H1 (cell line): ENCODE measurements at regions not wholly inside any gene's neighbourhood (a gene's known extent, or its start where the extent isn't known, plus 50 kb on each side); places are given as distances from the start of the nearest gene placed in this dataset.

ENCODE experiments used
- CTCF ChIA-PET: fragments of 300-600 bp; sonication (Branson Sonifier 250); formaldehyde crosslinking; loops from one replicate; lab custom pipeline; 2021; ENCODE audit not compliant: partially characterized antibody; lab: Charles Lee
- POLR2A ChIA-PET: fragments of 300-600 bp; sonication (Branson Sonifier 250); formaldehyde crosslinking; loops from one replicate; lab custom pipeline; 2021; ENCODE audit warnings: inconsistent platforms; ENCODE audit not compliant: partially characterized antibody; lab: Charles Lee
- DNase-seq, 2 experiments: peaks; one replicate each; pipeline versions ENCODE4 v3.0.0 to v3.0.0-alpha.2; 2010 to 2022; ENCODE audit warnings: low spot score in 2 of 2, low read depth in 1 of 2, mixed read lengths in 1 of 2
- FAIRE-seq: peaks from 2 replicates; lab custom pipeline; 2011; peaks lifted over from hg19 to GRCh38; lab: Jason Lieb, UNC
- H2AFZ ChIP-seq: 2 replicates; pipeline ENCODE4 v1.8.1; 2012; ENCODE audit warnings: low read length, inconsistent platforms
- H2AK5ac ChIP-seq: 2 replicates; pipeline ENCODE4 v1.6.1; 2013; ENCODE audit warnings: low read depth, low read length
- H2BK120ac ChIP-seq: replicated peaks from 2 replicates; pipeline ENCODE3; 2013; ENCODE audit warnings: low read depth, low read length, inconsistent platforms
- H2BK12ac ChIP-seq: 2 replicates; pipeline ENCODE4 v1.6.1; 2013; ENCODE audit warnings: low read depth, low read length
- H2BK15ac ChIP-seq: 2 replicates; pipeline ENCODE4 v1.6.1; 2013; ENCODE audit warnings: low read length
- H2BK20ac ChIP-seq: 2 replicates; pipeline ENCODE4 v1.6.1; 2013; ENCODE audit warnings: low read length
- H2BK5ac ChIP-seq: 2 replicates; pipeline ENCODE4 v1.6.1; 2013; ENCODE audit warnings: low read depth, low read length
- H3K14ac ChIP-seq: 2 replicates; pipeline ENCODE4 v1.6.1; 2013; ENCODE audit warnings: inconsistent platforms; ENCODE audit not compliant: insufficient read length
- H3K18ac ChIP-seq: 2 replicates; pipeline ENCODE4 v1.6.1; 2013; ENCODE audit warnings: low read length; ENCODE audit errors: extremely low read depth
- H3K23ac ChIP-seq: 2 replicates; pipeline ENCODE4 v1.6.1; 2013; ENCODE audit warnings: inconsistent platforms; ENCODE audit not compliant: insufficient read length
- H3K23me2 ChIP-seq: 2 replicates; pipeline ENCODE4 v1.6.1; 2013; ENCODE audit warnings: low read depth, low read length
- H3K27ac ChIP-seq: 2 replicates; pipeline ENCODE4 v1.6.1; 2011; ENCODE audit warnings: low read depth, low read length, inconsistent platforms
- H3K27me3 ChIP-seq, 4 experiments: replicated peaks in 1 of 4; 1 replicate in 1 of 4; 2 replicates in 3 of 4; pipeline versions ENCODE4 v1.6.1 to v1.8.1; 2011 to 2013; ENCODE audit warnings: low read length in 3 of 4, mild to moderate bottlenecking in 3 of 4, inconsistent platforms in 2 of 4, mixed read lengths in 2 of 4, moderate library complexity in 1 of 4; ENCODE audit not compliant: control insufficient read depth in 3 of 4, insufficient read depth in 3 of 4; ENCODE audit errors: extremely low read depth in 1 of 4
- H3K36me3 ChIP-seq, 4 experiments: 2 replicates each; pipeline versions ENCODE4 v1.6.1 to v1.8.1; 2011 to 2013; ENCODE audit warnings: mild to moderate bottlenecking in 4 of 4, low read length in 3 of 4, moderate library complexity in 2 of 4, control low read depth in 1 of 4, inconsistent platforms in 1 of 4; ENCODE audit not compliant: insufficient read depth in 4 of 4, control insufficient read depth in 2 of 4
- H3K4ac ChIP-seq: replicated peaks from 2 replicates; pipeline ENCODE3; 2013; ENCODE audit warnings: low read length, low read depth, mixed read lengths, inconsistent platforms; ENCODE audit not compliant: insufficient read length
- H3K4me1 ChIP-seq, 4 experiments: replicated peaks in 1 of 4; 1 replicate in 1 of 4; 2 replicates in 3 of 4; pipeline versions ENCODE4 v1.6.1 to v1.8.1; 2011 to 2013; ENCODE audit warnings: low read length in 3 of 4, inconsistent platforms in 2 of 4, mixed read lengths in 1 of 4; ENCODE audit not compliant: insufficient read depth in 4 of 4, control insufficient read depth in 3 of 4
- H3K4me2 ChIP-seq, 2 experiments: 2 replicates each; pipeline versions ENCODE4 v1.6.1 to v1.8.1; 2011 to 2013; ENCODE audit warnings: low read depth in 2 of 2, low read length in 2 of 2, control low read depth in 1 of 2, inconsistent platforms in 1 of 2, mild to moderate bottlenecking in 1 of 2; ENCODE audit not compliant: insufficient read depth in 1 of 2
- H3K4me3 ChIP-seq, 4 experiments: fragments of 200-600, 300-600 bp in 1 of 4; sonication (generic), shearing (Covaris generic), sonication (Bioruptor Twin) in 1 of 4; 2 replicates each; pipeline versions ENCODE4 v1.5.1 to v1.8.1; 2011 to 2016; ENCODE audit warnings: low read length in 4 of 4, low read depth in 3 of 4, control low read depth in 2 of 4, inconsistent platforms in 2 of 4, mild to moderate bottlenecking in 2 of 4, mixed read lengths in 1 of 4, moderate library complexity in 1 of 4; ENCODE audit not compliant: insufficient read depth in 2 of 4; ENCODE audit errors: extremely low read depth in 1 of 4
- H3K56ac ChIP-seq: replicated peaks from 2 replicates; pipeline ENCODE3; 2013; ENCODE audit warnings: low read depth, mild to moderate bottlenecking, mixed read lengths, low read length, inconsistent platforms; ENCODE audit not compliant: insufficient read length
- H3K79me1 ChIP-seq: 2 replicates; pipeline ENCODE4 v1.6.1; 2013; ENCODE audit warnings: low read depth, low read length, control low read depth
- H3K79me2 ChIP-seq, 2 experiments: 2 replicates each; pipeline versions ENCODE4 v1.6.1 to v1.8.1; 2012 to 2013; ENCODE audit warnings: low read length in 2 of 2, mild to moderate bottlenecking in 2 of 2, inconsistent platforms in 1 of 2; ENCODE audit not compliant: insufficient read depth in 2 of 2, control insufficient read depth in 1 of 2
- H3K9ac ChIP-seq, 4 experiments: replicated peaks in 1 of 4; 1 replicate in 1 of 4; 2 replicates in 3 of 4; pipeline versions ENCODE4 v1.6.1 to v1.8.1; 2011 to 2013; ENCODE audit warnings: low read depth in 3 of 4, low read length in 3 of 4, control low read depth in 2 of 4, mild to moderate bottlenecking in 2 of 4, moderate library complexity in 2 of 4, inconsistent platforms in 1 of 4; ENCODE audit errors: extremely low read depth in 1 of 4
- H3K9me3 ChIP-seq, 2 experiments: 2 replicates each; pipeline versions ENCODE4 v1.6.1 to v1.8.1; 2012 to 2013; ENCODE audit warnings: mild to moderate bottlenecking in 2 of 2, moderate library complexity in 2 of 2, control low read depth in 1 of 2, inconsistent platforms in 1 of 2, low read depth in 1 of 2, low read length in 1 of 2, mixed read lengths in 1 of 2; ENCODE audit not compliant: insufficient read depth in 2 of 2
- H4K20me1 ChIP-seq, 2 experiments: replicated peaks in 1 of 2; 2 replicates each; pipeline versions ENCODE3 to v1.8.1; 2011 to 2013; ENCODE audit warnings: inconsistent platforms in 2 of 2, low read length in 2 of 2, mild to moderate bottlenecking in 1 of 2; ENCODE audit not compliant: insufficient read depth in 2 of 2, control insufficient read depth in 1 of 2
- H4K5ac ChIP-seq: 2 replicates; pipeline ENCODE4 v1.6.1; 2013; ENCODE audit warnings: low read length, low read depth, mixed read lengths, inconsistent platforms; ENCODE audit not compliant: insufficient read length
- H4K8ac ChIP-seq: 2 replicates; pipeline ENCODE4 v1.8.0; 2013; ENCODE audit warnings: mild to moderate bottlenecking, moderate library complexity, low read length, inconsistent platforms; ENCODE audit not compliant: insufficient read depth; ENCODE audit errors: extremely low read depth
- H4K91ac ChIP-seq: replicated peaks from 2 replicates; pipeline ENCODE3; 2013; ENCODE audit warnings: low read length, mixed read lengths, inconsistent platforms; ENCODE audit not compliant: insufficient read length
- whole genome bisulfite sequencing, 2 experiments: shearing (Covaris generic) in 1 of 2; methylation state at CpG; one replicate each; pipeline versions ENCODE4 v1.1.6 to v1.1.7; 2013 to 2015; ENCODE audit warnings: low lambda C conversion rate in 2 of 2, mixed read lengths in 2 of 2, inconsistent platforms in 1 of 2, low coverage in 1 of 2, missing lambda C conversion rate in 1 of 2; ENCODE audit not compliant: insufficient replicate concordance in 2 of 2, insufficient coverage in 1 of 2, insufficient read length in 1 of 2; ENCODE audit errors: extremely low coverage in 1 of 2, missing lambda C conversion rate in 1 of 2; 5-methylcytosine and 5-hydroxymethylcytosine counted together

GRCh38 chr5:129399069-129399468 lies 61.0 kb upstream of the ADAMTS19 start:
- POLR2A ChIA-PET: interaction anchor here (1.4 to 3.9 kb wide), 3 partner anchors 12 to 61 kb away, joined by 3 to 29 read pairs (median 9); partner anchors contain the start of gene ADAMTS19
- H3K14ac ChIP-seq: no peak overlapping the region

More at GRCh38 chr5:129399069-129399468, 61.0 kb upstream of the ADAMTS19 start:
- Histone ChIP-seq H2BK15ac (no peak overlapping the region), H2AFZ (no peak overlapping the region), H3K36me3 (no peaks in the 10 kb centered on the region), H3K4me1 (peaks cover 3 to 24% (median 14%) of the 10 kb centered on the region in 4 experiments; a peak in 6 of 7 replicates), H3K79me1 (no peaks in the 10 kb centered on the region), H2BK20ac (no peak overlapping the region), H3K9me3 (peaks cover 0 to 5% of the 10 kb centered on the region in 2 experiments; a peak in 1 of 4 replicates), H3K23ac (no peak overlapping the region), H3K56ac (no peak overlapping the region), H2BK12ac (no peak overlapping the region), H4K8ac (no peak overlapping the region), H3K79me2 (no peaks in the 10 kb centered on the region), H3K4ac (no peak overlapping the region), H4K5ac (no peak overlapping the region), H3K27ac (no peak overlapping the region), H4K91ac (no peak overlapping the region), H3K4me3 (no peak overlapping the region; a peak in 1 of 8 replicates), H2BK5ac (no peak overlapping the region), H2AK5ac (no peak overlapping the region), H3K23me2 (no peaks in the 10 kb centered on the region), H3K27me3 (no peaks in the 10 kb centered on the region), H4K20me1 (no peaks in the 10 kb centered on the region), H2BK120ac (no peak overlapping the region), H3K9ac (no peak overlapping the region), H3K4me2 (peak overlapping the region; percentile 0 to 24; a peak in 1 of 4 replicates), H3K18ac (no peak overlapping the region)
- FAIRE-seq: peak; percentile 90
- DNase-seq: no peak
- 32% methylated on average over 2 of the region's 2 CpGs; no CpG with 5 or more reads in 1 of the 2 experiments for WGBS, 2 experiments
- CTCF ChIA-PET: interaction anchor here (0.6 to 2.7 kb wide), 7 partner anchors 10 to 273 kb away, joined by 3 to 14 read pairs (median 3); no protein-coding TSS in a partner anchor
